ENCODE measurements at regions not wholly inside any gene's neighbourhood (a gene's known extent, or its start where the extent isn't known, plus 50 kb on each side); places are given as distances from the start of the nearest gene placed in this dataset.
"Not testable (repeated sequence)": the region's sequence is repeated elsewhere in the genome, so short reads cannot be mapped to it uniquely, and the experiment has no call there.

DNA sequence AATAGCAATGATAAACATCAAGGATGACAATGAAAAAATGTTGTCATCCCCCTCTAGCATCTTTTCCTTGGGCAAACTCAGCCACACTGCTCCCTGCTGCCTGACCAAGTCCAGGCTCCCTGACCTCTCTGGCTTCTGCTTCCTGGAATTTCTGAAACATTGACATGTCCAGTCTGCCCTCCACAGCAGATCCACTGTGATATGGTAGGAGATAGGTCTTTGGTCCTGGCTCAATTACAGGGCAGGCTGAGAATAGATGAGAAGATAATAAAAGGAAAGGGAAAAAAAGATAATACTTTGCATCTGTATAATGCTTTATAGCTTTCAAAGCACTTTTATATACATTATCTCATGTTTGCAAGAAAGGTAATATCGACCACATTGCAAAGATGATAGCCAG, 417.7 kb downstream of the BUD13 start:
- no peak for TF ChIP-seq GATA1 (IDR thresholded peaks at IDR 0.05; ENCODE audit: low read depth, low read length)
- TF ChIP-seq POLR2A (IDR thresholded peaks at IDR 0.05; ENCODE audit: low read length), result no peak
- DNase-seq, result no peak

DNA sequence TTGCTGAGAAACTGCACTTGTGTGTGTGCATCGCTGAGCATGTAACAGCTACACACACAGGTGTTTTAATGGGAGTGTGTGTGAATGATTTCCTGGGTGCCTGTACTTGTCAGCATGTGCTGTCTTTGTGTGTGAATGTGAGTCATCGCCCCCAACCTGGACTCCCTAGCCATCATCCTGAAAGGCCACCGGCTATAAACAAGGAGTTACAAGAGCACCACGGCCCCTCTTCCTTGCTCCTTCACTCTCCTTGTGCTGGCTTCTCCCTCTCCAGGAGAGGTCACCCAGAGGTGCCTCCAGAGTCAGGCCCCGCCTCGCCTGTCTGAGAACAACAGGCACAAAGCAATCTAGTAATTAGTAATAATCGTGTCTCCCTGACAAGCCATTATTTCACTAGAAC, 419.2 kb downstream of the BUD13 start:
- DNase-seq, result no peak

GRCh38 chr11:116352881-116353280, 419.9 kb downstream of the BUD13 start:
- no peak for DNase-seq
- TF ChIP-seq POLR2A (IDR thresholded peaks at IDR 0.05; ENCODE audit: low read length), result no peak
- TF ChIP-seq GATA1 (IDR thresholded peaks at IDR 0.05; ENCODE audit: low read depth, low read length), result no peak

More for the DNA sequence above, 419.2 kb downstream of the BUD13 start:
- TF ChIP-seq GATA1 (IDR thresholded peaks at IDR 0.05; ENCODE audit: low read depth, low read length) (no peak), POLR2A (IDR thresholded peaks at IDR 0.05; ENCODE audit: low read length) (no peak)

DNA sequence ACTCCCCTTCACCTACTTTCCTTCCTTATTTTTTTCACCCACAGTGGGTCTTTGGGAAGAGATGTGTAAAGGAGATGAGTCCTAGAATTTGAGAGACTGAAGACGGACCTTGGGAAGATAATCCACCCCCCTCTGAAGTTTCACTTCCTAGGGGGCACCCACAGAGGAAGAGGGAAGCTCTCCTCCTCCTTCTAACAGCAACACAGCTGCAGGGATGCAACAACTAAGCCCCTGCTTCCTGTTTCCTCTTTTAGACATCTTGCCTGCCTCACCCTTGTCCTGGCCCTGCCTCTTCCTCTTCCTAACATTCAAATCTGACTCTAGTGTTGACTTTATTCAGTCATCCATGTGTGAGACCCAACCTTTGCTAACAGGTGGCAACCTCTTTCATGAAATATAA, 424.6 kb downstream of the BUD13 start:
- no peak for DNase-seq
- TF ChIP-seq GATA1 (IDR thresholded peaks at IDR 0.05; ENCODE audit: low read depth, low read length) (no peak), POLR2A (IDR thresholded peaks at IDR 0.05; ENCODE audit: low read length) (no peak)

GRCh38 chr11:116345575-116345974, 427.2 kb downstream of the BUD13 start:
- no peak for TF ChIP-seq POLR2A (IDR thresholded peaks at IDR 0.05; ENCODE audit: low read length)
- no peak for TF ChIP-seq GATA1 (IDR thresholded peaks at IDR 0.05; ENCODE audit: low read depth, low read length)
- no peak for DNase-seq

DNA sequence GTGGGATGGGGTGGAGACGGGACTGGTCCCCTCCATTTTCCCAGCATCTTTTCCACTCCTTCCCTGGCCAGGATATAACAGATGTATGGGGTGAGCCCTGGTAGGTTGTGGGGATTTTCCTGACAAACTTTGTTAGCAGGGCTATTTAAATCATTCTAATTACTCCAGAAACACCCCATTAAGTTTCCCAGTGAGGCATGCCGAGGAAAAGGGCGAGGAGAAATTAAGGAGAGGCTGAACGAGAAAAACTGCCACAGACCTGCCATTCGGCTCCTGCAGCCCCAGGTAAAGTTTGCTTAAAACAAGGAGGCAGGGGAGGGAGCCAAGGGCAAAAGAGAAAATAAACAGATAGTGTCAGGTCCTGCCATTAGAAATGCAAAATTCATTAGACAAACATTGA, 428.2 kb downstream of the BUD13 start:
- no peak for DNase-seq
- TF ChIP-seq POLR2A (IDR thresholded peaks at IDR 0.05; ENCODE audit: low read length) (no peak), GATA1 (IDR thresholded peaks at IDR 0.05; ENCODE audit: low read depth, low read length) (no peak)

DNA sequence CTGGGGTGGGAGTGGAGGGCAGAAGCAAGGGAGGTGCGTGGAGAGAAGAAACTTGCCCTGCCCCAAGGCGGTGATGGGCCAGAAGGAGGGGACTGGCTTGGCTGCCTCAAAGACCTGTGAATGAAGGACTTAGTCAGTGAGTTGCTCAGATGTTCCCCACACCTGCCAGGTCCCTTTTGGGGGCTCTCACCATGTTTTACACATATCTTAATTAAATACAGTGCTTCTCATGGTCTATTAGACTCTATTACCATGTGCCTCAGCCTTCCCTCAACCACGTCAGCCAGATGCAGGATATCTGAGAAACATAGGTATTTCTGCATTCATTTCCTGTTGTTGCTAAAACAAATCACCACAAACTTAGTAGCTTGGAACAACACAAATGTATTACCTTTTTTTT, 429.5 kb downstream of the BUD13 start:
- DNase-seq, result no peak
- TF ChIP-seq GATA1 (IDR thresholded peaks at IDR 0.05; ENCODE audit: low read depth, low read length) (no peak), POLR2A (IDR thresholded peaks at IDR 0.05; ENCODE audit: low read length) (no peak)

DNA sequence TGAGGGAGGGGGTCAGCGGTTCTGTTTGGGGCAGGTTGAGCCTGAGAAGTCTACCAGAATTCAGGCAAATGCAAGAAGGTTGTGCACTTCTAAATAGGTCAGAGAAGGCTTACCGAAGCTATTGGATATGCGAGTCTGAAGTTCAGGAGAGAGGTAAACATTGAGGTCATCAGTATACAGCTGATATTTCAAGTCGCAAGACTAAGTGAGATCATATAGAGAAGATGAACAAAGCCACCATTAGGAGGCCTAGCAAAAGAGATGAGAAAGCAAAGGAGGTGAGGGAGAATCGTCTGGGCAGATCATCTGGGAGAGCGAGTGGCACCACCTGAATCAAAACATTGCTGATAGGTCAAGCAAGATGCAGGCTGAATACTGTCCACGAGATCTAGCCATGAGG, 430.6 kb downstream of the BUD13 start:
- TF ChIP-seq POLR2A (IDR thresholded peaks at IDR 0.05; ENCODE audit: low read length) (no peak), GATA1 (IDR thresholded peaks at IDR 0.05; ENCODE audit: low read depth, low read length) (no peak)
- no peak for DNase-seq

DNA sequence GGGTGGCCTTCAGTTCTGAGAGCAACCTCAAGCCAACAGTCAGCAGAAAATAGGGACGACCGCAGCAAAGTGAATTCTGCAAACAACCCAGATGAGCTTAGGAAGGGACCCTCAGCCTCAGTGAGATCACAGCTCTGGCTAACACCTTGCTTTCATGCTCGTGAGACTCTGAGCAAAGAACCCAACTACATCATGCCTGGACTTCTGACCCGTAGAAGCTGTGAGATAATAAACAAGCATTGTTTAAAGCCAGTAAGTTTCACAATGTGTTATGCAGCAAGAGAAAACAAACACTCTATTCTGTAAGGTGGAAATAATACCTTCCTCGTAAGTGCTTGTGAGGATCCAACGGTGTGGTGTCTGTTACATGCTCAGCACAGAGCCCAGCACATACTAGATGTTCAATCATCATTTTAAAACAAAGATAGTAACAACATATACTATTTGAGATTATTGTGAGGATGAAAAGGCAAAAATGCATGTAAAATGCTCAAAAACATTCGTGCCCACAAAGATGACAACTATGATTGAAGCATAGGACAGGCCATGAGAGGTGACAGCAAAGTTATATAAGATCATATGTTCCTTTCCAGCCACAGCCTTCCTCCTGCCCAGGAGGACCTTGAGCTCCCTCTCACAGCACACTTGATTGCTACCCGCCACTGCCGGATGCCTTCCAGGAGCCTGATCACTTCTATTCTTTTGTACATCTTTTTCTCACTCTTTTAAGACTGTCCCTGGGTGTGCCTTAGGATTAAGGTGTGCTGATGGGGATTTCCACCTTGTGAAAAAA, 433.3 kb downstream of the BUD13 start:
- TF ChIP-seq GATA1 (IDR thresholded peaks at IDR 0.05; ENCODE audit: low read depth, low read length) (no peak), POLR2A (IDR thresholded peaks at IDR 0.05; ENCODE audit: low read length) (no peak)
- no peak for DNase-seq

- not testable (repeated sequence) for DNase-seq
Observed at GRCh38 chr11:116338500-116338899, 434.3 kb downstream of the BUD13 start.

DNA sequence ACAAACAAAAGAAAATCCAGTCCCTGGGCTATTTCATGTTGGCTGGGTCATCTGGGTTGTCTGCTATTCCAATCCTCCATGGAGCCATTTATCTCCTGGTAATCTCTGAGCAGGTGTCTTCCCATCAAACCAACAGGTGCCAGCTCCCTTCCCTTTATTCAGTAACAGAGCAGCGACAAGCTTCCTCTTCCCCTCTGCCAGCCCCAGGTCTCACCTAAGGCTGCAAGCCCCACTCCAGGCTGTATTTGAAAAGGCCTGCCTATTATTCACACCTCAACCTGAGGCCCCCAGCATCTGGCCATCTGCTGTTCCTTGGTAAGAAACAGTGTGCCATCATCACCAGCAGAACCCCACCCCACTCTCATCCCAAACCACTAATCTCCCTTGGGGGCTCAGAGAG, 436.2 kb downstream of the BUD13 start:
- TF ChIP-seq POLR2A (IDR thresholded peaks at IDR 0.05; ENCODE audit: low read length) (no peak), GATA1 (IDR thresholded peaks at IDR 0.05; ENCODE audit: low read depth, low read length) (no peak)
- DNase-seq, result no peak

DNA sequence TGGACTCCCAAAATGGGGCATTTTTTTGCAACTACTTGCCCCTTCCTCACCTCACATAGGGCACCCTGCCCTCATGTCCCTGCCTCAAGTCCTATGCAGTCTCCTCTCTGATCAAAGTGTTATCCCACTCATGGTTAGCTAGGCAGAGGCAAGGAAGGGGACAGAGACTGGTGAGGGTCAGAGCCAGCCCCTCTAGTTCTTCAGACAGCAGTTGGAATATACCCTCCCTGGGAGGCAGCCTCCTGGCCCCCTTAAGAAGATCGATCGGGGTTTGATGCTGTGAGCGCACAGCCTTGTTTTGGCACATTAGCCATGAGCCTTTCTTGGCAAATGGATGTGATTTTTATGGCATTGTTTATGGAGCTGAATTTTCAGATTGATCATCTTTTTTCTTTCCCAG, 436.9 kb downstream of the BUD13 start:
- TF ChIP-seq GATA1 (IDR thresholded peaks at IDR 0.05; ENCODE audit: low read depth, low read length) (no peak), POLR2A (IDR thresholded peaks at IDR 0.05; ENCODE audit: low read length) (no peak)
- no peak for DNase-seq

DNA sequence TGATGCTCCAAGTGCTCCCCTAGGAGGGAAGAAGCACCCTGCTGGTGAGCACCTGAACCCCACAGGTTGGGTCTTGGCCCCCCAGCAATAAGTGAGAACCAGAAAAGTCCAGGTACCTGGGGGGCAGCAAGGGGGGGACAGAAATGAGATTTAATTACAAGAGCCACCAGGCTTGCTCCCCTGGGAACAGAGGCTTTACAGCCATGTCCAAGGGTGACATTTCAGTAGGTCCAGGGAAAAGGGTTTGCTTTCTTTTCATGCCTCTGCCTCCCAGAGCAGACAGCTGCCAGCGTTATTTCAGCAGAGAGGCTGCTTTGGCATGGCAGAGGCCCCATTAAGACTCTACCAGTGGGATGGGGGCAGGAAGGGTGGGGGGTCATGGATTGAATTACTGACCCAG, 437.7 kb downstream of the BUD13 start:
- no peak for DNase-seq
- TF ChIP-seq POLR2A (IDR thresholded peaks at IDR 0.05; ENCODE audit: low read length) (no peak), GATA1 (IDR thresholded peaks at IDR 0.05; ENCODE audit: low read depth, low read length) (no peak)

DNA sequence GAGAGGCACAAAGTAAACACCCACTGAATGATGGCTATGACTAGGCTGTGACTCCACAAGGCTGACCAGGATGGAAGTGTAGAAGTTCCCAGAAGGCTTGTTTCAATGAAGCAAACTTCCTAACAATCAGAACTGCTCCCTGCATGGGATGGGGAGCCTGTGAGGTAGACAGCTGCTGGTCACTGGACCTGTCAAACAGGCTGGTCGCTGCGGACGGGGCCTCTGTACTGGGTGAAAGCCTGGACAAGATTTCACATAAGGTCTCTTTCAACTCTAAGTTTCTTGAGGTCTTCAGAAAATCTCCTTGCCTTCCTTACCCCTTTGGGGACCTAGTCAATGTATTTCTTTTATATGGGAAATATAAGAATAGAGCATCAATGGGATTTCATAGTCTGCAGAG, 438.2 kb downstream of the BUD13 start:
- TF ChIP-seq POLR2A (IDR thresholded peaks at IDR 0.05; ENCODE audit: low read length), result no peak
- DNase-seq, result no peak

GRCh38 chr11:116333001-116333535, 439.7 kb downstream of the BUD13 start:
- no peak for TF ChIP-seq GATA1 (IDR thresholded peaks at IDR 0.05; ENCODE audit: low read depth, low read length)
- no peak for TF ChIP-seq POLR2A (IDR thresholded peaks at IDR 0.05; ENCODE audit: low read length)
- DNase-seq, result no peak

Data from erythroblast (primary cell).